ENCODE measurements at regions not wholly inside any gene's neighbourhood (a gene's known extent, or its start where the extent isn't known, plus 50 kb on each side); places are given as distances from the start of the nearest gene placed in this dataset.

GRCh38 chr15:54850101-54850500 is 346.6 kb downstream of the RSL24D1 start:
- ATAC-seq = no peak
- 29% methylated on average over 4 of the region's 4 CpGs for WGBS (ENCODE audit: missing lambda C conversion rate)
- CTCF ChIA-PET = no interaction called here

DNA sequence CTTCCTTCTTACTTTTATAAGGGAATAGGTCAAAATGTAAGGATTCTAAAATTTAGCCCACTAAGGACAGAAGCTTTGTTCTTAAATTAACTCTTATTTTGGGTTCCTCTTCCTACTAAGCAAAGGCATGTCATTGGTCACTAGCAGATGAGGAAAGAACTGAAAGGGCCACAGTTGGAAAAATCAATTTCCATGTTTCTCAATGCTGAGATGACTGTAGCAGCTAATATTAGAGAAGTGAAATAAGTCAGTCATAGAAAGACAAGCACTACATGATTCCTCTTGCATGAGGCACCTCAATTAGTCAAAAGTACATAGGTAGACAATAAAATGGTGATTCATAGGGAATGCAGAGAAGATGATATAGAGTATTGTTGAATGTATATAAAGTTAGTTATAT is 353.7 kb downstream of the RSL24D1 start:
- ATAC-seq = no peak
- DNase-seq (ENCODE audit: low read depth in 1 of 2, low spot score in 1 of 2) = no peak
- Histone ChIP-seq H3K4me1 (no peaks in the 10 kb centered on the region), H3K4me3 (no peak overlapping the region), H3K4me2 (no peak overlapping the region), H3K27ac (no peak overlapping the region), H3K9me3 (no peaks in the 10 kb centered on the region)
- TF ChIP-seq, protein P1, sequence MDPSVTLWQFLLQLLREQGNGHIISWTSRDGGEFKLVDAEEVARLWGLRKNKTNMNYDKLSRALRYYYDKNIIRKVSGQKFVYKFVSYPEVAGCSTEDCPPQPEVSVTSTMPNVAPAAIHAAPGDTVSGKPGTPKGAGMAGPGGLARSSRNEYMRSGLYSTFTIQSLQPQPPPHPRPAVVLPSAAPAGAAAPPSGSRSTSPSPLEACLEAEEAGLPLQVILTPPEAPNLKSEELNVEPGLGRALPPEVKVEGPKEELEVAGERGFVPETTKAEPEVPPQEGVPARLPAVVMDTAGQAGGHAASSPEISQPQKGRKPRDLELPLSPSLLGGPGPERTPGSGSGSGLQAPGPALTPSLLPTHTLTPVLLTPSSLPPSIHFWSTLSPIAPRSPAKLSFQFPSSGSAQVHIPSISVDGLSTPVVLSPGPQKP (IDR thresholded peaks at IDR 0.05; ENCODE audit: low read depth, low read length) = no peak
- no peak for TF ChIP-seq CTCF (IDR thresholded peaks at IDR 0.05)
- TF ChIP-seq ZSCAN20 (CRISPR knock-in tag; IDR thresholded peaks at IDR 0.05) = no peak
- TF ChIP-seq MAFK (IDR thresholded peaks at IDR 0.05; ENCODE audit: partially characterized antibody) = no peak
- no peak for TF ChIP-seq GATA3 (IDR thresholded peaks at IDR 0.05; ENCODE audit: borderline replicate concordance)
- no peak for TF ChIP-seq NFE2L2 (conservative IDR thresholded peaks at IDR 0.05; ENCODE audit: low read length)
- no peak for TF ChIP-seq HEYL (CRISPR knock-in tag; IDR thresholded peaks at IDR 0.05)
- TF ChIP-seq KDM1A (IDR thresholded peaks at IDR 0.05; ENCODE audit: low read depth) = no peak
- TF ChIP-seq POLR2AphosphoS2 (conservative IDR thresholded peaks at IDR 0.05; ENCODE audit: low read length) = no peak
- no peak for TF ChIP-seq MYC (IDR thresholded peaks at IDR 0.05; ENCODE audit: borderline replicate concordance, low read length)
- TF ChIP-seq KDM5A (IDR thresholded peaks at IDR 0.05) = no peak
- no peak for TF ChIP-seq NR3C1 (IDR thresholded peaks at IDR 0.05)
- TF ChIP-seq ZFP36 (IDR thresholded peaks at IDR 0.05; ENCODE audit: borderline replicate concordance, partially characterized antibody) = no peak
- no peak for TF ChIP-seq BHLHE40 (IDR thresholded peaks at IDR 0.05; ENCODE audit: low read depth, low read length)
- no peak for TF ChIP-seq ZNF302 (CRISPR knock-in tag; IDR thresholded peaks at IDR 0.05)
- CTCF ChIA-PET = no interaction called here
- POLR2A ChIA-PET = no interaction called here
- no peak for FAIRE-seq

More at GRCh38 chr15:54850101-54850500, 346.6 kb downstream of the RSL24D1 start:
- DNase-seq (ENCODE audit: low read depth in 1 of 2, low spot score in 1 of 2) (no peak), FAIRE-seq (no peak)
- Histone ChIP-seq H3K27ac (no peak overlapping the region), H3K9me3 (no peaks in the 10 kb centered on the region), H3K4me3 (no peak overlapping the region), H3K4me1 (no peaks in the 10 kb centered on the region), H3K4me2 (no peak overlapping the region)
- no peak for TF ChIP-seq NR3C1 (IDR thresholded peaks at IDR 0.05)
- no peak for TF ChIP-seq JUNB (IDR thresholded peaks at IDR 0.05)
- no peak for TF ChIP-seq NFE2L2 (conservative IDR thresholded peaks at IDR 0.05; ENCODE audit: low read length)
- no peak for TF ChIP-seq MYC (IDR thresholded peaks at IDR 0.05; ENCODE audit: borderline replicate concordance, low read length)
- TF ChIP-seq HMGXB4 (CRISPR knock-in tag; IDR thresholded peaks at IDR 0.05; ENCODE audit: borderline replicate concordance) = no peak
- no peak for TF ChIP-seq ATOH8 (CRISPR knock-in tag; IDR thresholded peaks at IDR 0.05; ENCODE audit: low read depth)
- TF ChIP-seq CHD4 (IDR thresholded peaks at IDR 0.05; ENCODE audit: borderline replicate concordance) = no peak
- no peak for TF ChIP-seq HEYL (CRISPR knock-in tag; IDR thresholded peaks at IDR 0.05)
- no peak for TF ChIP-seq HOXA7 (CRISPR knock-in tag; IDR thresholded peaks at IDR 0.05)
- TF ChIP-seq RFX5 (IDR thresholded peaks at IDR 0.05) = no peak
- no peak for TF ChIP-seq ZNF302 (CRISPR knock-in tag; IDR thresholded peaks at IDR 0.05)
- no peak for TF ChIP-seq JUN (IDR thresholded peaks at IDR 0.05)
- TF ChIP-seq NPAS2 (CRISPR knock-in tag; IDR thresholded peaks at IDR 0.05; ENCODE audit: borderline replicate concordance) = no peak
- POLR2A ChIA-PET = no interaction called here

Measured in A549 (cell line).